ENCODE measurements at regions not wholly inside any gene's neighbourhood (a gene's known extent, or its start where the extent isn't known, plus 50 kb on each side); places are given as distances from the start of the nearest gene placed in this dataset.

DNA sequence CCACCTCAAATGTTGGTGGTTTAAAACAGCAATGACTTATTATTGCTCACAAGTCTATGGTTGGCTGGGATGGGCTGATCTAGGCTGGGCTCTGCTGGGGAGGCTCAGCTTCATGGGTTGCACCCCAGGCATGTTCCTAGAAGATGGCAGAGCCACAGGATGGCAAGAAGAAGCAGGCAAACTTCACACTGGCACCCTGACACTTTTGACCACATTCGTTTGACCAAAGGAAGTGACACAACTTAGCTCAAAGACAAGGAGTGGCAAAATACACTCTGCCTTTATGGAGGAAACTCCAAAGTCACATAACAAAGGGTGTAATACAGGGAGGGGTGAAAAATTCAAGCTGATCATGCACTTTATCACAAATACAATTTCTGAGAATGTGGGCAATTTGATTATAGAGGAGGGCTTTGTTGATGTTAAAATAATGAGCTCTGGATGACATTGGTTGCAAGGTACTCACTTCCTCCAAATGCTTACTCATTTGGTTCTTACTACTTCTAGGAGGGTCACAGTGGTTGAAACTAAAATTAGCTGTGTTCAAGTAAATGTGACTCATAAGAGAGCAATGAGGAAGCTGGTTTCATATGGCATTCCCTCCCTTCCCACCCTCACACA, 249.2 kb upstream of the RPS6KA3 start:
- no peak for DNase-seq

DNA sequence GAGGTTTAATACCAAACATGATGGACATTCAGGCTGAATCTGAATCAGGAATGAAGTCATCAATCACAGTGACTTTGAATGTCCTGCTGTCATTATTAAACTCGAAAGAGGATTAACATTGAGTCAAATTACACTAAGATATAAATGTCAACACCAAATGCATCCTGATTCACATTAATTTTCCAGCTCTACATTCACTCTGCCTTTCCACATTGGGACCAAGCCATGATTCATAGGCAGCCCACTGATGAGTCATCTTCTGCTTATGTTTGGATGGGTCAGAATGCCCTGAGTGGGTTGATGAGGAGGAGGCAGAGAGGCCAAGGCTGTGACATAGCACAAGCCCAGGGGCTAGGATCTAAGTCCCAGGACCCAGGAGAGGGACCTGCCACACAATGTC, 247.6 kb upstream of the RPS6KA3 start:
- DNase-seq = no peak

- no peak for DNase-seq
Measured at GRCh38 chrX:20513185-20513584, 246.5 kb upstream of the RPS6KA3 start.

DNA sequence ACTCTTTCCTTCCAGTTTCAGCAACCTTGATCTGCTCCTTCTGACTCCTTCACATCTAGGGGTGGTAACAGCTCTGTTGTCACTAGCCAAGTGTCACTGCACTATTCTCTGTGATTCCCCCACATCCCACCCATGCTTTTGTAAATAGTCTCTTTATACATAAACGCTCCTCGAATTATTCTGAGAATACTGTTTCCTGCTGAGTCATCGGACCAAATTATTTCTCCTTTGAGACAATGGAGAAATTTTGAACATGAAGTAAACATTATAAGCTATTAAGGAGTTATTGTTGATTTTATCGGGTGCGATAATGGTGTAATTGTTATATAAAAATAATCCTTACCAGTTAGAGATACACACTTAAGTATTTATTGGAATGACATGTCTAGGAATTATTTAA, 245.1 kb upstream of the RPS6KA3 start:
- no peak for DNase-seq

- DNase-seq = no peak
Measured at GRCh38 chrX:20507901-20508620, 241.4 kb upstream of the RPS6KA3 start.

GRCh38 chrX:20506739-20507138, 240.0 kb upstream of the RPS6KA3 start:
- no peak for DNase-seq

- no peak for DNase-seq
Measured at GRCh38 chrX:20500949-20501348, 234.2 kb upstream of the RPS6KA3 start.

- no peak for DNase-seq
Measured at GRCh38 chrX:20500171-20500865, 233.6 kb upstream of the RPS6KA3 start.

GRCh38 chrX:20499763-20500162, 233.1 kb upstream of the RPS6KA3 start:
- no peak for DNase-seq

DNA sequence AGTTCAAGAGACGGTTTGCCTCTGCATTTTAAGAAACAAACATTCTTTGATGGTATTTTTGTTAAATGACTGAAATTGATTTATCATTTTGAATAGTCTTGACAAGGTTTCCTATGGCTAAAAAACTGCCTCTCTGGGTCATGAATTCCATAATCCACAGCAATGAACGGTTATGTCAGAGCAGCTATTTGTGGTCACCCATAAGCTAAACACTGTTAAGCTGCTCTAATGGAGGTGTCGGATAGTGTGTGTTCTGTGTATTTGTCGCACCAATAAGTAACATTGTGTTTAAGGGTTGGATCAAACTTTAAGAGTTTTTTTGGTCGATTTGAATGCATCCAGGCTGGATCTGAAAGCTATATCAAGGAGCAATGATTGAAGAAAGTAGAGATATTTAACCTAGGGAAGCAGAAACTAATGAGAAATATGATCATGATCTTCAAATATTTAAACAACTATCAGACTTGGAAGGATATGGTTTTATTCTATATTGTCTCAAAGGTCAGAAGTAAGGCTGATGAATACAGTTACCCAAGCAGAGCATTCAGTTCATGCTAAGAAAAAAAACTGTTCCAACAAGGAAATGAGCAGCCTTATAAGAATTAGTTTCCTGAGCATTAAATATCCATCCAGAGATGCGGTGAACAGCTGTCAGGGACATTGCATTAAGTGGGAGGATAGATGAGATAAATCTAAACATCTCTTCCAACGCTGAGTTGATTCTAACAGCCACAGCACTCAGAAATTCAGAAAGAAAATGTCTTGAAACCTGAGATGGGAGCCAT, 232.3 kb upstream of the RPS6KA3 start:
- DNase-seq = no peak

DNA sequence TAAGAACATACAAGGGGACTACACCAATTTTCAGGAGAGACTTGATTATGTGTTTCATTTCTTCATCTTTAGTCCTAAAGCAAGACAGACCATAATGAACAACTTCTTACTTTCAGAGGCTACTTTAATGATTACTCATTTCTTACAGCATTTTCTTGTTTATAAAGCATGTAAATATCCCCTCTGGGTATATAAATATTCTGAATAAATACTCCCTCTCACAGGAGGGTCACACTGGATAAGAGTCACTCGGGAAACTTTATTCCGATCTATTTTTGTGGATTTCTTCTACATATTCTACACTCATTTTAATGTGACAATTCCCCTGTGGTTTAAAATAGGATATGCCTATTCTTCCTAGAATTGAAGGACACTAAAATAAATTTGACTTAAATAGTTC, 228.9 kb upstream of the RPS6KA3 start:
- no peak for DNase-seq

DNA sequence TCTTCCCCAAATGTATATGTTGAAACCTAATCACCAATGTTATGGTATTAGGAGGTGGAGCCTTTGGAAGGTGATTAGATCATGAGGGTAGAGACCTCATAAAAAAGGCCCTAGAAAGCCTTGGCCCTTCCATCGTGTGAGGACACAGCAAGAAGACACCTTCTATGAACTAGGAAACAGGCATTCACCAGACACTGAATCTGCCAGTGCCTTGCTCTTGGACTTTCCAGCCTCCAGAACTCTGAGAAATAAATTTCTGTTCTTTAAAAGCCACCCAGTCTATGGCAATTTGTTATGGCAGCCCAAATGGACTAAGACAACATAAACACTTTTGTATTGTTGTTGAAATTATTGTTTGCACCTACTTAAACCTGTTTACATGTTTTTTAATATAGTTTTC, 221.8 kb upstream of the RPS6KA3 start:
- no peak for DNase-seq

GRCh38 chrX:20487227-20487626, 220.5 kb upstream of the RPS6KA3 start:
- DNase-seq = no peak

- DNase-seq = no peak
Measured at GRCh38 chrX:20481632-20482031, 214.9 kb upstream of the RPS6KA3 start.

DNA sequence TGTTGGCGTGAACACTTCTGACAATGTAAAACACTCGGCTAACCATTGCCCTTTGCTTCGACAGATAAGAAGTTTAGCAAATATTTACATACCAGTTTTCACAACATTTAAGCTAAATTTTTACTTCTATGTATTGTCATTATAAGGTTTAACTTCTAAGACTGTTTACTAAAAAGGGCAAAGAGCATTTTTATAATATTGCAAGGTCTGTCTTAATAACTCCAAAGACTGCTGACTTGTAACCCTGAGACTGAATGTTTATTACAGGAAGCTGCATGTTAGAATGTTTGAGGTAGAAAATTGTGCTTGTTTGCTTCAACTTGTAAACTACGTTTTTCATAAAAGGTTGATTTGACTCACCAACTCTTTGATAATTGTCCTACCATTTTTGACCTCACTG, 213.2 kb upstream of the RPS6KA3 start:
- no peak for DNase-seq

DNA sequence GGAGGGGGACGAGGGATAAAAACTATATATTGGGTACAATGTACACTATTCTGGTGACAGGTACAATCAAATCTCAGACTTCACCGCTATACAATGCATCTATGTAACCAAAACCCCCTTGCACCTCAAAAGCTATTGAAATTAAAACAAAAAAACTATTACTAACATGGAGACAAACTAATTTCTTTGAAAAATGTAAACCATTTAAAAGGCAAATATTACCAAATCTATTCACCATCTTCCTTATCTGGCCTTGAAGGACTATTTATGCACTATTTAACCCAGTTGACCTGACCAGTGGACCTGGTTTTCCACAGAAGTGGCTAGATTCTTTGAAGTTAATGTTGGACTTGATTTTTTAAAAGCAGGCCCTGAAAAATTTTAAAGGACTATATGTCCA, 212.3 kb upstream of the RPS6KA3 start:
- no peak for DNase-seq

DNA sequence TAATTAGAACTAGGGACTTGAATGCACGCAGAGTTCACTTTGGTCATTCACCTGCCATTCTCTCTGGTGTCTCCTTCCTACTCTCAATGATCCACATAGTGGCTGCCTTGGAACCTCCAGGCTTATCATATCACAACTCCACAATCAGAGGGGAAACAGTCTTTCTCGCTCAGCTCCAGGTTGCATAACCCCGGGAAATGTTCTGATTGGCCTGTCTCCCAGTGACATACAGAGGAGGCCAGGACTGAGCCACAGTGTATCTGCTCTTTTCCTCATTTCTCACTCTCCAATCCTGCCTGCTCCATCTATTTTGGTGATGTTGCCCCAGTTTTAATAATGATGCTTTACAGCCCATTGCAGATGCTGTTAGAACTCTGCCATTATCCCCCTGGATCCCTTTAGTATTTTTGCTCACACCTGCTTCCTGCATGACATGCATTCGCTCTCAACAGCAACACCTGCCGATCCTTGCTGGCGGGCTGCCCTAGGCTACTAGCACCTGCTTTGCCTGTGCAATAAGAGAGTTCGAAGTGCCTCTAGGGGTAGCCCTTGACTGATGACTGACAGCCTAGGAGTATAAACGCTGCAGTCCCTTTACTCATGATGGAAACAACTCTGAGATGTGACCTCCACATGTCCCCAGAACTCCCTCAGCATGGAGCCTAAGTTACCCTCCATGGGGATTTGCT, 211.3 kb upstream of the RPS6KA3 start:
- no peak for DNase-seq

GRCh38 chrX:20477219-20477618, 210.5 kb upstream of the RPS6KA3 start:
- DNase-seq = no peak

DNA sequence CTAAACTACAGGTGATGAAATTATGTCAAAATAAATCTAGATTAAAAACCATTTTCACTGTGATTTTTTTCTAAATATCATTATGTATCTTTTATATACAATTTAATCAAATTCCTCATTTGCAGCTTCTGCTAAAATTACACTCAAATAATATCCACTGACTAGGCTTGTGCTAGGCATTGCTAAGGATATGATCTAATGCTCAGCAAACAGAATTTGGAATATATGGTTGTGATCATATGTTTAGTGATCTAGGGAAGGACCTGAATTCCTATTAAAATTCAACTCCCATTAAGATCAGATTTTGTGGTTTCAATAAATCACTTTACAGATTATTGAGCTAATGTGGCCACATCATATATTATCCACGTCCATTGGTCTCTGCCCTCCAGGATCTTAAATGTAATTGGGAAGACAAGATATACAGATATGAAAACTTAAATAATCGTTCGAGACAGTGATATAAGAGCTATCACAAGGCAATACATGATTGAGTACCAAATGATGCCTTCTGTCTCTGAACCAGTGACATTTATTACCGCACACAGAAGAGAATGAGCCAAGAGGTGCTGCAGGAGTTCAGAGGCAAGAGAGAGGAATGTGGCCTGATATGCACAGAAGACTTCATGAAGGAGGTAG, 206.0 kb upstream of the RPS6KA3 start:
- DNase-seq = no peak

GRCh38 chrX:20472148-20472547, 205.4 kb upstream of the RPS6KA3 start:
- DNase-seq = no peak

GRCh38 chrX:20471483-20471882, 204.8 kb upstream of the RPS6KA3 start:
- no peak for DNase-seq

All from GOT3 (cell line).